Smooth muscle cell (in vitro differentiated cells): ENCODE measurements at regions not wholly inside any gene's neighbourhood (a gene's known extent, or its start where the extent isn't known, plus 50 kb on each side); places are given as distances from the start of the nearest gene placed in this dataset. TPM values are rescaled to one million over a fixed set of nuclear protein-coding genes. Genes with fewer than 3 reads are reported as not detected.

ENCODE experiments used
- microRNA-seq: library from miRNA; unstranded; fragments of <30 nt; microRNA quantifications from one replicate; pipeline ENCODE4, GENCODE V29; 2016; ENCODE audit warnings: borderline number of aligned reads
- small RNA-seq: library from RNA; depleted of rRNA; stranded (forward); fragments of <200 nt; gene quantifications from one replicate; pipeline ENCODE3, GENCODE V24; 2014

Small RNAs in the stretch of these regions (microRNA-seq; reads per million reads assigned to microRNA genes)
- gene MIR5087 (not detected), gene MIR6077 (not detected)

Small RNAs in the stretch of these regions (small RNA-seq; reads per million reads assigned to genes)
- gene AC239809.1 (not detected), gene MIR6077 (not detected), gene RF00019 (not detected), gene RNU1-120P (0.11 reads per million), gene RNU1-122P (2.7 reads per million, percentile 50 among the genes with 10 or more reads in this experiment), gene RNU1-13P (not detected), gene RNVU1-1 (0.47 reads per million, percentile 16 among the genes with 10 or more reads in this experiment), gene RNVU1-2 (not detected), gene RNVU1-3 (0.24 reads per million)
